ENCODE measurements at regions not wholly inside any gene's neighbourhood (a gene's known extent, or its start where the extent isn't known, plus 50 kb on each side); places are given as distances from the start of the nearest gene placed in this dataset.

- no peak for DNase-seq (ENCODE audit: low read depth)
These were observed 408.6 kb downstream of the GALR1 start for GRCh38 chr18:77658299-77658662.

- no peak for DNase-seq (ENCODE audit: low read depth)
These were observed 409.3 kb downstream of the GALR1 start for GRCh38 chr18:77658751-77659448.

GRCh38 chr18:77666613-77667012 lies 417.0 kb downstream of the GALR1 start:
- DNase-seq (ENCODE audit: low read depth), result no peak

- no peak for DNase-seq (ENCODE audit: low read depth)
These were observed 418.6 kb downstream of the GALR1 start for GRCh38 chr18:77668219-77668618.

GRCh38 chr18:77669331-77669730 lies 419.7 kb downstream of the GALR1 start:
- no peak for DNase-seq (ENCODE audit: low read depth)

GRCh38 chr18:77671456-77672167 lies 422.0 kb downstream of the GALR1 start:
- DNase-seq (ENCODE audit: low read depth), result no peak

- DNase-seq (ENCODE audit: low read depth), result no peak
These were observed 427.3 kb downstream of the GALR1 start for GRCh38 chr18:77676910-77677309.

- DNase-seq (ENCODE audit: low read depth), result no peak
These were observed 427.9 kb downstream of the GALR1 start for GRCh38 chr18:77677536-77677935.

- no peak for DNase-seq (ENCODE audit: low read depth)
These were observed 430.2 kb downstream of the GALR1 start for GRCh38 chr18:77679869-77680268.

GRCh38 chr18:77700051-77700450 lies 450.4 kb downstream of the GALR1 start:
- DNase-seq (ENCODE audit: low read depth), result no peak

- DNase-seq (ENCODE audit: low read depth), result no peak
These were observed 452.3 kb downstream of the GALR1 start for GRCh38 chr18:77701977-77702376.

- DNase-seq (ENCODE audit: low read depth), result peak; percentile 16
These were observed 453.0 kb downstream of the GALR1 start for GRCh38 chr18:77702686-77703085.

GRCh38 chr18:77705301-77705700 lies 455.7 kb downstream of the GALR1 start:
- no peak for DNase-seq (ENCODE audit: low read depth)

GRCh38 chr18:77708826-77709506 lies 459.3 kb downstream of the GALR1 start:
- no peak for DNase-seq (ENCODE audit: low read depth)

- no peak for DNase-seq (ENCODE audit: low read depth)
These were observed 461.4 kb downstream of the GALR1 start for GRCh38 chr18:77711096-77711495.

GRCh38 chr18:77714716-77715115 lies 465.1 kb downstream of the GALR1 start:
- DNase-seq (ENCODE audit: low read depth), result no peak

GRCh38 chr18:77716282-77716681 lies 466.6 kb downstream of the GALR1 start:
- DNase-seq (ENCODE audit: low read depth), result no peak

- no peak for DNase-seq (ENCODE audit: low read depth)
These were observed 483.8 kb downstream of the GALR1 start for GRCh38 chr18:77733292-77733903.

- no peak for DNase-seq (ENCODE audit: low read depth)
These were observed 487.2 kb downstream of the GALR1 start for GRCh38 chr18:77736842-77737241.

GRCh38 chr18:77737405-77737804 lies 487.8 kb downstream of the GALR1 start:
- no peak for DNase-seq (ENCODE audit: low read depth)

GRCh38 chr18:77749089-77749488 lies 499.4 kb downstream of the GALR1 start:
- DNase-seq (ENCODE audit: low read depth), result peak; percentile 61

GRCh38 chr18:77750006-77750405 lies 500.4 kb downstream of the GALR1 start:
- no peak for DNase-seq (ENCODE audit: low read depth)

Measured in forelimb muscle (tissue), 1 donor.